ENCODE measurements at regions not wholly inside any gene's neighbourhood (a gene's known extent, or its start where the extent isn't known, plus 50 kb on each side); places are given as distances from the start of the nearest gene placed in this dataset.

DNA sequence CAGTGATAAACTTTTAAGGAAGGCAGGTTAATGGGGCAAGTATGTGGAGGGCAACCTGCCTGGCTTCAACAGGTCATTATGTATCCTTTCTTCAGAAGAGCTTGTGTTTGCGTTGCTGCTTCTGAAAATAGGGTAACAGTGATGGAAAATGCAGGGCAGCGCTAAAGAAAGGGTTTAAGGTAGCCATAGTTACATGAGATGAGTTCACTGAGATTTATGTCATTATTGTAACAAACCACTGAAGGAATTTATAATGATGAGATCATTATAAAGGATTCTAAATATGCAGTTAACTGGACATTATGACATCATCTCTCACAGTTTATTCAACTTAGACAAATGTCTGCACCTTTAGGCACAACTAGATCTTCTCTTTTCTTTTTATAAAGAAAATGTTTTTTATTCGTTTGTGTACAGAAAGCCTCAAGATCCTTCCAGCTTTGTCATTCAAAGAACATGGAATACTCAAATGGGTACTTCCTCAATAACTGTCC is 291.6 kb upstream of the SMARCA2 start:
- Histone ChIP-seq H3K27ac (no peak overlapping the region), H3K9me3 (no peaks in the 10 kb centered on the region), H3K4me3 (no peak overlapping the region), H3K4me1 (no peaks in the 10 kb centered on the region), H3K36me3 (no peaks in the 10 kb centered on the region), H3K27me3 (no peaks in the 10 kb centered on the region)
- DNase-seq = no peak
- TF ChIP-seq EP300 (IDR thresholded peaks at IDR 0.05; ENCODE audit: low read depth) (no peak), POLR2A (IDR thresholded peaks at IDR 0.05) (no peak), POLR2AphosphoS5 (IDR thresholded peaks at IDR 0.05) (no peak)
- TF ChIP-seq, protein P1, sequence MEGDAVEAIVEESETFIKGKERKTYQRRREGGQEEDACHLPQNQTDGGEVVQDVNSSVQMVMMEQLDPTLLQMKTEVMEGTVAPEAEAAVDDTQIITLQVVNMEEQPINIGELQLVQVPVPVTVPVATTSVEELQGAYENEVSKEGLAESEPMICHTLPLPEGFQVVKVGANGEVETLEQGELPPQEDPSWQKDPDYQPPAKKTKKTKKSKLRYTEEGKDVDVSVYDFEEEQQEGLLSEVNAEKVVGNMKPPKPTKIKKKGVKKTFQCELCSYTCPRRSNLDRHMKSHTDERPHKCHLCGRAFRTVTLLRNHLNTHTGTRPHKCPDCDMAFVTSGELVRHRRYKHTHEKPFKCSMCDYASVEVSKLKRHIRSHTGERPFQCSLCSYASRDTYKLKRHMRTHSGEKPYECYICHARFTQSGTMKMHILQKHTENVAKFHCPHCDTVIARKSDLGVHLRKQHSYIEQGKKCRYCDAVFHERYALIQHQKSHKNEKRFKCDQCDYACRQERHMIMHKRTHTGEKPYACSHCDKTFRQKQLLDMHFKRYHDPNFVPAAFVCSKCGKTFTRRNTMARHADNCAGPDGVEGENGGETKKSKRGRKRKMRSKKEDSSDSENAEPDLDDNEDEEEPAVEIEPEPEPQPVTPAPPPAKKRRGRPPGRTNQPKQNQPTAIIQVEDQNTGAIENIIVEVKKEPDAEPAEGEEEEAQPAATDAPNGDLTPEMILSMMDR (IDR thresholded peaks at IDR 0.05) = no peak
- 78 to 95% methylated on average over 3 of the region's 3 CpGs for WGBS, 2 donors (ENCODE audit: low coverage in 1 of 2)
- intact Hi-C loops (cut with DNase I; ENCODE audit: low total_unique reads) (no loop called here), in situ Hi-C loops (cut with MboI; ENCODE audit: low pct_ligation_motif_present in 1 of 4, low pct_unique_long_range_greater_than_20kb in 1 of 4, low sequenced_read_pairs in 3 of 4) (loop anchor here in 2 of 4 donors (25.0 kb wide), 1 partner anchor 364 kb away; no protein-coding TSS in a partner anchor)

DNA sequence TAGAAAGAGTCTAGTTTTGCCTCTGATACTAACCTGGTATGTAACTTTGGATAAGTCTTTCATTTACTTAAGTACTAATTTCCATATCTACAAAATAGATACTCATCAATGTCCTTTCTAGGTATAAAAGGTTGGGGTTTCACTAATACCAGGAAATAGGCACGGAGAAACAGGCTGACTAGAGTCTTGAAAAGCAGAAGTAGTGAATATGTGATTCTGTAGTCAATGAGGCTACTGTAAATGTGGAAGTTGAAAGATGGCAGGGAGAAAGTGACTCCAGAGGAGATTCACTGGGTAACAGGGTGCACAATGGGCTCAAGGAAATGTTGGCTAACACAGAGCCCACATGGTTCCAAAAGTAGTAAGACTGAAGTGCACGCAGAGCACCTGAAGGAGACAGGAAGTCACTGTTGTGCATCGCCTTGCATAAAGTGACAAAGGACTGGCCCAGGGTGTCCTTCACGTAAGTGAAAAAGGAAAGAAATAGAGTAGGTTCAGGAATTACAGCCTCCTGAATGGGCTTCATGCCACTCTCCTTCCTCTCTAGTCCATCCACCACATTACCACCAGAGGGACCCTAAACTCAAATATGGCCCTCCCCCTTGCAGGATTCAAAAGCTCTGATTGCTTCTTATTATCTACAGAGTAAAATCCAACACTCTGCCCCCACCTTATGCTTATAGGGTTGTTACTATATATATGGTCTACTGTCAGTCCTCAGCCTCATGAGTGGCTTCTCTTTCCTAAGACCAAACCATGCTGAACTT is 288.0 kb upstream of the SMARCA2 start:
- Histone ChIP-seq H3K4me3 (no peak overlapping the region), H3K9me3 (no peaks in the 10 kb centered on the region), H3K27me3 (no peaks in the 10 kb centered on the region), H3K36me3 (no peaks in the 10 kb centered on the region), H3K27ac (no peak overlapping the region), H3K4me1 (no peaks in the 10 kb centered on the region)
- no peak for DNase-seq
- TF ChIP-seq POLR2AphosphoS5 (IDR thresholded peaks at IDR 0.05) = no peak
- TF ChIP-seq, protein P1 (IDR thresholded peaks at IDR 0.05) = no peak
- no peak for TF ChIP-seq POLR2A (IDR thresholded peaks at IDR 0.05)
- TF ChIP-seq EP300 (IDR thresholded peaks at IDR 0.05; ENCODE audit: low read depth) = no peak
- in situ Hi-C loops (cut with MboI; ENCODE audit: low pct_ligation_motif_present in 1 of 4, low pct_unique_long_range_greater_than_20kb in 1 of 4, low sequenced_read_pairs in 3 of 4) = no loop called here
- WGBS, 2 donors (ENCODE audit: low coverage in 1 of 2) = 77 to 79% methylated on average over 4 of the region's 4 CpGs
- intact Hi-C loops (cut with DNase I; ENCODE audit: low total_unique reads) = no loop called here

DNA sequence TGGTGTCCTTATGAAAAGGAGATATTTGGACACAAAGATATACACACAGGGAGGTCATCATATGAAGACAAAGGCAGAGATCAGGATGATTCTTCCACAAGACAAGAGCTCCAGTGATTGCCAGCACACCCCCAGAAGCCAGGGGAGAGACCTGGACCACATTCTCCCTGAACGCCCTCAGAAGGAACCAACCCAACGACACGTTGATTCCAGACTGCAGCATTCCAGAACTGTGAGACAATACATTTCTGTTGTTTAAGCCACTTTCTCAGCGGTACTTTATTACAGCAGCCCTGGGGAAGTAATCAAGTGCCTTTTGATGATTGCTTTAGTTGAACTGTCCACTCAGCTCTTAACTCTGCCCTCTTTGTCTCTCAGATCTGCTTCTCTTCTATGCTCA is 285.5 kb upstream of the SMARCA2 start:
- in situ Hi-C loops (cut with MboI; ENCODE audit: low pct_ligation_motif_present in 1 of 4, low pct_unique_long_range_greater_than_20kb in 1 of 4, low sequenced_read_pairs in 3 of 4) (no loop called here), intact Hi-C loops (cut with DNase I; ENCODE audit: low total_unique reads) (no loop called here)
- no peaks in the 10 kb centered on the region for H3K9me3 ChIP-seq
- H3K27ac ChIP-seq = no peak overlapping the region
- H3K27me3 ChIP-seq = no peaks in the 10 kb centered on the region
- H3K36me3 ChIP-seq = no peaks in the 10 kb centered on the region
- WGBS, 2 donors (ENCODE audit: low coverage in 1 of 2) = 33 to 34% methylated on average over 3 to 4 of the region's 4 CpGs
- no peak for TF ChIP-seq POLR2A (IDR thresholded peaks at IDR 0.05)
- no peak for TF ChIP-seq EP300 (IDR thresholded peaks at IDR 0.05; ENCODE audit: low read depth)
- TF ChIP-seq POLR2AphosphoS5 (IDR thresholded peaks at IDR 0.05) = no peak
- TF ChIP-seq, protein P1 (IDR thresholded peaks at IDR 0.05) = no peak
- no peak for DNase-seq
- H3K4me3 ChIP-seq = no peak overlapping the region
- H3K4me1 ChIP-seq = no peaks in the 10 kb centered on the region

DNA sequence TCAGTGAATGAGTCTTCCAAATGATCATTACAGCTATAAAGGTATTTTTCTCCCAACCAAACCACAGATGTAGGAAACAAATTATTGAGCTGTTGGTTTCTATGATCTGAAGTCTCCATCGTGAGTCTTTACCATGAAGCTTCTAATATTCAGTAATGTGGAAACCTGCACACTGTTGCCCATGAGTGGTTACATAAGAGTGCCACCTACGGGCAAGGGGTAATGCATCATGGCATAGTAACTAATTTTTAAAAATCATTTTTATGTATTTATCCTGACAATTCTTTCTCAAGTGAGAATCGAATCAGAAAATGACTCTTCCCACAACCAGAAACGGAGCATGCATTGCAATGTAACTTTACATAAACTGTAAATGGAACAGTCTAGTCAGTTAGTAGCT is 282.5 kb upstream of the SMARCA2 start:
- no peak overlapping the region for H3K4me3 ChIP-seq
- H3K36me3 ChIP-seq = no peaks in the 10 kb centered on the region
- 56 to 65% methylated on average over 4 of the region's 4 CpGs for WGBS, 2 donors (ENCODE audit: low coverage in 1 of 2)
- H3K4me1 ChIP-seq = no peaks in the 10 kb centered on the region
- in situ Hi-C loops (cut with MboI; ENCODE audit: low pct_ligation_motif_present in 1 of 4, low pct_unique_long_range_greater_than_20kb in 1 of 4, low sequenced_read_pairs in 3 of 4) = no loop called here
- H3K9me3 ChIP-seq = no peaks in the 10 kb centered on the region
- H3K27me3 ChIP-seq = no peaks in the 10 kb centered on the region
- no peak for DNase-seq
- no peak overlapping the region for H3K27ac ChIP-seq
- TF ChIP-seq POLR2A (IDR thresholded peaks at IDR 0.05) (no peak), EP300 (IDR thresholded peaks at IDR 0.05; ENCODE audit: low read depth) (no peak), POLR2AphosphoS5 (IDR thresholded peaks at IDR 0.05) (no peak)
- TF ChIP-seq, protein P1 (IDR thresholded peaks at IDR 0.05) = peak in 1 of 5 experiments; percentile 24
- intact Hi-C loops (cut with DNase I; ENCODE audit: low total_unique reads) = no loop called here

All from transverse colon (tissue), 4 donors.